Panc1 (cell line): ENCODE measurements at regions not wholly inside any gene's neighbourhood (a gene's known extent, or its start where the extent isn't known, plus 50 kb on each side); places are given as distances from the start of the nearest gene placed in this dataset.

Experiments
- ATAC-seq: fragments of 200-7000 bp; cut with Tn5 transposase; 2 replicates; pipeline ENCODE4 v1.9.1; 2020; ENCODE audit warnings: mild to moderate bottlenecking, moderate library complexity
- BruUV-seq: library from RNA; stranded (reverse); fragments of 400-500 nt; replicated peaks from 2 replicates; lab custom pipeline; 2021; lab: Mats Ljungman, UMichigan
- CTCF ChIA-PET: fragments of 300-600 bp; sonication (Branson Sonifier 250); formaldehyde crosslinking; loops from one replicate; lab custom pipeline; 2022; ENCODE audit warnings: antibody characterized with exemption; lab: Charles Lee
- POLR2A ChIA-PET: fragments of 300-600 bp; sonication (Branson Sonifier 250); formaldehyde crosslinking; loops from one replicate; lab custom pipeline; 2022; ENCODE audit warnings: antibody characterized with exemption; lab: Charles Lee
- DNase-seq: peaks from one replicate; pipeline ENCODE4 v3.0.0-alpha.2; 2010; ENCODE audit warnings: low read depth, low spot score
- H3K27ac ChIP-seq: 2 replicates; pipeline ENCODE4 v1.5.1; 2011; ENCODE audit warnings: mild to moderate bottlenecking, low read length, inconsistent platforms
- H3K27me3 ChIP-seq: fragments of 200-500 bp; sonication (Bioruptor generic); 2 replicates; pipeline ENCODE4 v1.6.0; 2014; ENCODE audit warnings: low read length, inconsistent platforms; ENCODE audit not compliant: control insufficient read depth, insufficient read depth
- H3K36me3 ChIP-seq: fragments of 200-500 bp; sonication (Bioruptor generic); 2 replicates; pipeline ENCODE4 v1.5.1; 2014; ENCODE audit warnings: inconsistent platforms, mild to moderate bottlenecking, low read length, moderate library complexity; ENCODE audit not compliant: control insufficient read depth, insufficient read depth
- H3K4me1 ChIP-seq: 2 replicates; pipeline ENCODE4 v1.5.1; 2011; ENCODE audit warnings: inconsistent platforms, mild to moderate bottlenecking, low read length, moderate library complexity; ENCODE audit not compliant: control insufficient read depth, insufficient read depth
- H3K4me3 ChIP-seq, 2 experiments: 2 replicates each; pipeline ENCODE4 v1.5.1; 2011 to 2012; ENCODE audit warnings: low read depth in 2 of 2, low read length in 2 of 2, mild to moderate bottlenecking in 2 of 2, inconsistent platforms in 1 of 2, moderate library complexity in 1 of 2
- H3K9me3 ChIP-seq: fragments of 200-500 bp; sonication (Bioruptor generic); 2 replicates; pipeline ENCODE4 v1.5.1; 2014; ENCODE audit warnings: low read depth, mild to moderate bottlenecking, inconsistent platforms, low read length, moderate library complexity; ENCODE audit not compliant: control insufficient read depth, insufficient read depth
- POLR2AphosphoS5 ChIP-seq: IDR thresholded peaks from 2 replicates; pipeline ENCODE4 v1.6.1; 2012; ENCODE audit warnings: mild to moderate bottlenecking, low read depth, low read length, moderate library complexity
- SIN3A ChIP-seq: IDR thresholded peaks from 2 replicates; pipeline ENCODE4 v1.6.1; 2012; ENCODE audit warnings: low read depth, mild to moderate bottlenecking, low read length, moderate library complexity, borderline replicate concordance; ENCODE audit not compliant: insufficient read depth
- TCF7L2 ChIP-seq: IDR thresholded peaks from 2 replicates; pipeline ENCODE4 v1.6.1; 2011; ENCODE audit warnings: mild to moderate bottlenecking, low read depth, low read length, inconsistent platforms
- in situ Hi-C: cut with HindIII; loops from 2 replicates; pipeline ENCODE4 v1.10.0; 2016; ENCODE audit warnings: low sequenced_read_pairs, low pct_unique_long_range_greater_than_20kb
- intact Hi-C: fragments of 100-400 bp; cut with micrococcal nuclease; formaldehyde crosslinking; loops from one replicate; pipeline ENCODE4 v1.10.0; 2022; ENCODE audit not compliant: unreplicated experiment
- TF ChIP-seq, protein P1 (sequence below): fragments of 450-650 bp; IDR thresholded peaks from 2 replicates; pipeline ENCODE4 v1.5.1; 2017; ENCODE audit warnings: mild to moderate bottlenecking
- TF ChIP-seq, protein P2 (sequence below), 2 experiments: IDR thresholded peaks; 2 replicates each; pipeline ENCODE4 v1.6.1; 2011 to 2012; ENCODE audit warnings: low read depth in 2 of 2, control low read depth in 1 of 2, low read length in 1 of 2, mild to moderate bottlenecking in 1 of 2, moderate library complexity in 1 of 2; ENCODE audit not compliant: insufficient read depth in 1 of 2

DNA sequence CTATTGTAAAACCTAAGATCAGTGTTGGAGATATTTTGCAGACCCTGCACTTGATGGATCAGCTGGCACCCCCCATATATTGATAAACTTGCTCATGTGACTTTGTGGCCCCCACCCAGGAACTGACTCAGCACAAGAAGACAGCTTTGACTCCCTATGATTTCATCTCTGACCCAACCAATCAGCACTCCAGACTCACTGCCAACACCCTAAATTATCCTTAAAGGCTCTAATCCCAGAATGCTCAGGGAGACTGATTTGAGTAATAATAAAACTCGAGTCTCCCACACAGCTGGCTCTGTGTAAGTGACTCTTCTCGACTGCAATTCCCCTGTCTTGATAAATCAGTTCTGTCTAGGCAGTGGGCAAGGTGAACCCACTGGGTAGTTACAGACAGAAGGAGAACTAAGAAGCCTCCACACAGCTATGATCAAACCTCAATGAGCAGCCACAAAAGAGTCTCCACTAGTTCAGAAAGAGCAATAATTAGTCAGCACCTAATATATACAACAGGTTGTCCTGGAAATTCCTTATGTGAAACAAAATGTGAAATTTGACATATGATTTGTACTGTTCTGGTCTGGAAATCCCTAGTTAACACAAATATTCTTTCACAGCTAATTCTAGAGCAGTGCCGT, 52.2 kb downstream of the ACTL7B start:
- Histone ChIP-seq H3K27ac (no peak overlapping the region), H3K9me3 (no peaks in the 10 kb centered on the region), H3K4me3 (no peak overlapping the region), H3K36me3 (no peaks in the 10 kb centered on the region), H3K27me3 (no peaks in the 10 kb centered on the region), H3K4me1 (no peaks in the 10 kb centered on the region)
- intact Hi-C loops (no loop called here), in situ Hi-C loops (no loop called here)
- ChIA-PET CTCF (no interaction called here), POLR2A (interaction anchor here (0.6 kb wide), 1 partner anchor 1022 kb away, joined by 3 read pairs; no protein-coding TSS in a partner anchor)
- TF ChIP-seq TCF7L2 (no peak), SIN3A (no peak)
- TF ChIP-seq, protein P1, sequence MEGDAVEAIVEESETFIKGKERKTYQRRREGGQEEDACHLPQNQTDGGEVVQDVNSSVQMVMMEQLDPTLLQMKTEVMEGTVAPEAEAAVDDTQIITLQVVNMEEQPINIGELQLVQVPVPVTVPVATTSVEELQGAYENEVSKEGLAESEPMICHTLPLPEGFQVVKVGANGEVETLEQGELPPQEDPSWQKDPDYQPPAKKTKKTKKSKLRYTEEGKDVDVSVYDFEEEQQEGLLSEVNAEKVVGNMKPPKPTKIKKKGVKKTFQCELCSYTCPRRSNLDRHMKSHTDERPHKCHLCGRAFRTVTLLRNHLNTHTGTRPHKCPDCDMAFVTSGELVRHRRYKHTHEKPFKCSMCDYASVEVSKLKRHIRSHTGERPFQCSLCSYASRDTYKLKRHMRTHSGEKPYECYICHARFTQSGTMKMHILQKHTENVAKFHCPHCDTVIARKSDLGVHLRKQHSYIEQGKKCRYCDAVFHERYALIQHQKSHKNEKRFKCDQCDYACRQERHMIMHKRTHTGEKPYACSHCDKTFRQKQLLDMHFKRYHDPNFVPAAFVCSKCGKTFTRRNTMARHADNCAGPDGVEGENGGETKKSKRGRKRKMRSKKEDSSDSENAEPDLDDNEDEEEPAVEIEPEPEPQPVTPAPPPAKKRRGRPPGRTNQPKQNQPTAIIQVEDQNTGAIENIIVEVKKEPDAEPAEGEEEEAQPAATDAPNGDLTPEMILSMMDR: no peak
- TF ChIP-seq, protein P2, sequence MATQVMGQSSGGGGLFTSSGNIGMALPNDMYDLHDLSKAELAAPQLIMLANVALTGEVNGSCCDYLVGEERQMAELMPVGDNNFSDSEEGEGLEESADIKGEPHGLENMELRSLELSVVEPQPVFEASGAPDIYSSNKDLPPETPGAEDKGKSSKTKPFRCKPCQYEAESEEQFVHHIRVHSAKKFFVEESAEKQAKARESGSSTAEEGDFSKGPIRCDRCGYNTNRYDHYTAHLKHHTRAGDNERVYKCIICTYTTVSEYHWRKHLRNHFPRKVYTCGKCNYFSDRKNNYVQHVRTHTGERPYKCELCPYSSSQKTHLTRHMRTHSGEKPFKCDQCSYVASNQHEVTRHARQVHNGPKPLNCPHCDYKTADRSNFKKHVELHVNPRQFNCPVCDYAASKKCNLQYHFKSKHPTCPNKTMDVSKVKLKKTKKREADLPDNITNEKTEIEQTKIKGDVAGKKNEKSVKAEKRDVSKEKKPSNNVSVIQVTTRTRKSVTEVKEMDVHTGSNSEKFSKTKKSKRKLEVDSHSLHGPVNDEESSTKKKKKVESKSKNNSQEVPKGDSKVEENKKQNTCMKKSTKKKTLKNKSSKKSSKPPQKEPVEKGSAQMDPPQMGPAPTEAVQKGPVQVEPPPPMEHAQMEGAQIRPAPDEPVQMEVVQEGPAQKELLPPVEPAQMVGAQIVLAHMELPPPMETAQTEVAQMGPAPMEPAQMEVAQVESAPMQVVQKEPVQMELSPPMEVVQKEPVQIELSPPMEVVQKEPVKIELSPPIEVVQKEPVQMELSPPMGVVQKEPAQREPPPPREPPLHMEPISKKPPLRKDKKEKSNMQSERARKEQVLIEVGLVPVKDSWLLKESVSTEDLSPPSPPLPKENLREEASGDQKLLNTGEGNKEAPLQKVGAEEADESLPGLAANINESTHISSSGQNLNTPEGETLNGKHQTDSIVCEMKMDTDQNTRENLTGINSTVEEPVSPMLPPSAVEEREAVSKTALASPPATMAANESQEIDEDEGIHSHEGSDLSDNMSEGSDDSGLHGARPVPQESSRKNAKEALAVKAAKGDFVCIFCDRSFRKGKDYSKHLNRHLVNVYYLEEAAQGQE (IDR thresholded peaks at IDR 0.05; ENCODE audit: insufficient read depth in 1 of 2, low read depth in 2 of 2, low read length in 1 of 2): no peak
- ATAC-seq: no peak
- no TSS peak for BruUV-seq
- no peak for DNase-seq

DNA sequence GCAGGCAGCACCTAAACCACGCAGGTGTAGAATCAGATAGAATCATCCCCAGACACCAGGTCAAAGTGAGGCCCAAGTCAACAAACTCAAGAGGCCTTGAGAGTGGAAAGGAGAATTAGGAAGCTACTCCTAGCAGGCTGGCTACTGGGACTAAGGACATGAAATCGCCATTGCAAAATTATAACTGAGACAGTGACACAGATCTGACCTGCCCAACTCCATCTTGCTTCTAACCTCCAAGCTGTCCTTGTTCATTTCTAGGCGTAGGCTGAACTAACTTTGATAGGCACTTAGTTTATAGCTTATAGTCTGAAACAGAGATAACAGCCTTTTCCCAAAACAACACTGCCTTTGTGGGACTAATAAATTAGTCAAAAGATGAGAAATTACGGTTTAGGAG, 52.8 kb downstream of the ACTL7B start:
- no peak overlapping the region for H3K4me3 ChIP-seq
- DNase-seq (no peak), ATAC-seq (no peak)
- H3K9me3 ChIP-seq: no peaks in the 10 kb centered on the region
- TF ChIP-seq, protein P1: no peak
- TF ChIP-seq TCF7L2: no peak
- TF ChIP-seq, protein P2 (IDR thresholded peaks at IDR 0.05; ENCODE audit: insufficient read depth in 1 of 2, low read depth in 2 of 2, low read length in 1 of 2): no peak
- TF ChIP-seq POLR2AphosphoS5: no peak
- TF ChIP-seq SIN3A: no peak
- no peaks in the 10 kb centered on the region for H3K4me1 ChIP-seq
- intact Hi-C loops (no loop called here), in situ Hi-C loops (no loop called here)
- no peak overlapping the region for H3K27ac ChIP-seq
- no peaks in the 10 kb centered on the region for H3K27me3 ChIP-seq
- CTCF ChIA-PET: no interaction called here
- no peaks in the 10 kb centered on the region for H3K36me3 ChIP-seq
- POLR2A ChIA-PET: no interaction called here
- BruUV-seq: no TSS peak
